Hematopoietic multipotent progenitor cell treated with erythropoietin and hydrocortisone succinate and interleukin-3 and kit ligand, for 8 days (in vitro differentiated cells): ENCODE measurements at regions not wholly inside any gene's neighbourhood (a gene's known extent, or its start where the extent isn't known, plus 50 kb on each side); places are given as distances from the start of the nearest gene placed in this dataset.

Source experiments
- DNase-seq: peaks from one replicate; pipeline ENCODE4 v3.0.0-alpha.2; 2015

DNA sequence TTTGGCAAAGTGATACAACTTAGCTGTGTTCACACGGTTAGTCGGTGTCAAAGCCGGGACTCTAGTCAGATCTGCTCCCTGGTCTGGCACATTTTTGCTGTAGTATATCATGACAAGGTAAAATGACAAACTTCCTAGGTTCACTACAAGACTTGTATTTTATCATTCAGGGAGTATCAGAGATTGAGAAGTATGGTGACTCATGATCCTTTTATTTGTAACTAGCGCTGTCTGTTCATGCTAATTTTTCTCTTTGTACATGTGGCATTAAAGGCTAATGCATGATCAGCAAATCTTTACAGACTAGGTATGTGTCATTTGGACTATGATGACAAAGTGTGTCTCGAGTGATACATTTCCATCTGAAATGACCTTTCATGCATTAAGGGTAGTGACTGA, 326.7 kb downstream of the SIPA1L2 start:
- no peak for DNase-seq

DNA sequence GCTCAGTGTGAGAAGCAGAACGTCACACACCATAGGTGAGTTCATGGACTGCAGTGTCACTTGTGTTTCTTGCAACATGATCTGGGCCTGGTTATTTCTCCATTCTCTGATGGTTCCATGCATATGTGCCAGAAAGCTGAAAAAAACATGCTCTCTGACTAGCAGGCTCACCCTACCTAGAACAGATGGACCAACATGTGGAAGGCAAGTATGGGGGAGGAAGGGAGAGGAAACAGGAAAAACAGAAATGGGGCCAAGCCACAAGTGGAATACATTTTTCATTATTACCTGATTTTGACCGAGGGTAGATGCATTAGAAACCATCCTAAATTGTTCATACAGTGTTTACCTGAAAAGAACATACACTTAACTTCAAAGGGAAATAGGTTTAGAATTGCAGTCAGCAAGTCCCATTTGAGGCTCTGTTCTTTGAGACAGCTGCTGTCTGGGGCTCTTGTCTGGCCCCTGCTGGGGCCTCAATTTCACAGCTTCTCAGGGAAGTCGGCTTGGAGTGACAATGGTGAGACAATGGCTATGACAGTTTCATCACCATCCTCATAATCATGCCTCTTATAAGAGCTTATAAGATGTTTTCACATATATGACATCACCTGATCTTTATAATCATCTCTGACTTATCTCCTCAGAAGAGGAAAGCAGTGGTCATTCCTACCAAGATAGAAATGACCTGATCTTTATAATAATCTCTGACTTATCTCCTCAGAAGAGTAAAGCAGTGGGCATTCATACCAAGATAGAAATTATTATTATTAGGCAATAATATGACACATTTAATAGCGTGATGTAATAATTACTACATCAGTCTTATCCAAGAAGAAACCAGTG, 327.3 kb downstream of the SIPA1L2 start:
- no peak for DNase-seq

- DNase-seq: no peak
Observed at GRCh38 chr1:232301246-232301645, 328.7 kb downstream of the SIPA1L2 start.

DNA sequence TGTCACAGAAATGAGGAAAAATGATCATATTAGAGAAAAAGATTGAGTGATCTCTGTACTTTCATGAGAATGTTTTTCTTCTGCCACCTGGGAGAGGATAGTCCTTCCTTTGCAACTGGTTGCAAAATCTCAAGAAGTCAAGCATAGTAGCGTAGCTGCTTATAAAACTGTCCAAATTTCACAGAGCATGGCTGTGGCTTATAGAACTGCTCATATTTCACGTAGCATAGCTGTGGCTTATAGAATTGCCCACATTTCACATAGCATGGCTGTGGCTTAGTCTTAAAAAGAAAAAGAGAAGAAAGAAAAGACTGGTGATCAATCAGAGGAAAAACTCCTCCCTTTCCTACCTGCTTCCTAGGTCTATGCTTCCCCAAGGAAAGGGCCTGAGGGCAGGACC, 329.5 kb downstream of the SIPA1L2 start:
- DNase-seq: no peak

DNA sequence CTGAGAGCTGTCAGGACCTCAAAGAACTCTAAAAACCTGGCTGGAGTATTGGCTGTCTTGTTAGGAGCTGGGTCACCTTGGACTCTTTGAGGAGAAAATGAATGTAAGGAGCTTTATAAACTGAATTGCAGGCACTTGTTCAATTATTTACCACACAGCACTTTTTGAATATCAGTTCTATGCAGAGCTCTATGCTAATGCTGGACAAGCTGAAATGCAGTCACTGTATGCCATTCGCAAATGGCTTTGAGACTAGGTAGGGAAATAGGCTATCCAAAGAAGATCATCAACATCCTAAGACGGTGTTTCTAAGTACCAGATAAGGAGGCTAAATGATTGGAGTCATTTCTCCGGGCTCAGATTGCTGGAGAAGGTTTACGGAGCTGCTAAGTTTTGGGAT, 333.5 kb downstream of the SIPA1L2 start:
- DNase-seq: no peak

DNA sequence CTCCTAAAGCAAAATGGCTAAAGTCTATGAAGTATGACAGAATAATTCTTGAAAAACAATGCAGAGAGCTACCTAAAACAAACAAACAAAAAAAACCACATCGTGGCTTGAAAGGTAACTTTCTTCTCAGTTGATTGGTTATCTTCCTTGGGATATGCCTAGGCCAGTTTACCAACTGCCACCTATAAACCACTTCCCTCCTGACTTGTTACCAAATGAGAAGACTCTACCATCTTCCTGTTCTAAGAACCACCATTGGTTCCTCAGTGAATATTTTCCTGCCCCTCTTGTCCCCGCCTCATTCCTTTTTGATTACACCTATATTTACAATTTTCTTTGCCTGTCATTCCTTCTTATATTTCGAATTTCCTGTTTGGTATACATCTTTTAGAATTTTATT, 336.6 kb downstream of the SIPA1L2 start:
- DNase-seq: no peak

DNA sequence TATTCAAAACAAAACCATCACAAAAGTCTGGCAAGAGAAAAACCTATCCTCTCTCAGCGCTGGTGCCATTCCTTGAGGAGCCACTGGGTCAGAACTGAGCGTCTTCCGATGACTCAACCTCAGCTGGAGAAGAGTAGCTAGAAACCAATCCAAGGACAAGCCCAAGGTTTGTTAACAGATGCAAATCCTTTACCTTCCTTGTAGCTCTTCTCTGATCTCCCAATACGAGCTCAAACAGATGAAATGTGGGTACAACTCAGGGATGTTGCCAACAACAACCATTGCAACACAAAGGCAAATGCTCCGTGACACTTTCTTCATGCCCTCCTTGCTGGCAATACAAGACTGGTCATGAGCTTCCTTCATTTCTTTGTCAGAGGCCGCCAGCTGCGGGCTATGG, 337.1 kb downstream of the SIPA1L2 start:
- no peak for DNase-seq

- no peak for DNase-seq
Observed at GRCh38 chr1:232292239-232292638, 337.7 kb downstream of the SIPA1L2 start.

GRCh38 chr1:232291681-232292080, 338.3 kb downstream of the SIPA1L2 start:
- DNase-seq: no peak

GRCh38 chr1:232291261-232291660, 338.7 kb downstream of the SIPA1L2 start:
- DNase-seq: no peak

- DNase-seq: no peak
Observed at GRCh38 chr1:232290570-232290969, 339.4 kb downstream of the SIPA1L2 start.

DNA sequence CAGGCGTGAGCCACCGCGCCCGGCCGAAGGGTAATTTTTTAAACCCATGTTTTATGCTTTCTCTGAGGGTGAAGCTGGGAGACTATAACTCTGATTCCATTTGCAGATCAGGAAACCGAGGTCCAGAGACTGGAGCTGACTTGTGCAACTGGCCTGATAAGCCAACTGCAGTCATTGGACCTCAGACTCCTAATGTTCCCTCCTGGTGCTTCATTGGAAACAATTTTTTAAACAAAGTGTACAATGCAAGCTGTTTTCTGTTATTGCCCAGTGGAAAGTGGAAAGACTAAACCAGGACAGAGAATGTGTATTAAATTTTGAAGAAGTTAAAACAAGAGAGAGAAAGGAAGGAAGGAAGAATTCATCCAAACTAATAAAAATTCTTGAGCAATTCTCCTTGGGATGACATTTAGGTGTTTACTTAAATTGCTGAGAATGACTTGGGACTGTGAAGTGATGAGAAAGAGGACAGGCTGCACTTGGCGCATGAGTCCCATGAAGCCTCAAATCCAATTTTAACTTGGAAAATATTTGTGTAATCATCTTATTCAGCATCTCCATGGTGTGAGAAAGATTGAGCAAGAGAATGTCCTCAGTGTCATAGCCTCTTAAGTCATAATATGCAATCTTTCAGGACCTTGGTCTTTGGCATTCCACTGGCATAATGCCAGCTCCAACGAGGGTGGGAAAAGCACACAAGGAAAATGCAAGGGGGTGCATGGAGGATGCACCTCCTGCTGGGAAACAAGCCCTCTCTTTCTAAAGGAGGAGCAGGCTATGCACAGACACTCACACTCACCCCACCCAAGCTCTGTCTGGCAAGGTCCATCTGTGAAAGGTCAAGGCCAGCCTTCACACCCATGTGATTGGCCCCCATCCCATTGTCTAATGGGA, 342.0 kb downstream of the SIPA1L2 start:
- DNase-seq: no peak

- no peak for DNase-seq
Observed at GRCh38 chr1:232285138-232285537, 344.8 kb downstream of the SIPA1L2 start.

- DNase-seq: no peak
Observed at GRCh38 chr1:232283864-232284263, 346.1 kb downstream of the SIPA1L2 start.

GRCh38 chr1:232282498-232282897, 347.4 kb downstream of the SIPA1L2 start:
- DNase-seq: no peak

DNA sequence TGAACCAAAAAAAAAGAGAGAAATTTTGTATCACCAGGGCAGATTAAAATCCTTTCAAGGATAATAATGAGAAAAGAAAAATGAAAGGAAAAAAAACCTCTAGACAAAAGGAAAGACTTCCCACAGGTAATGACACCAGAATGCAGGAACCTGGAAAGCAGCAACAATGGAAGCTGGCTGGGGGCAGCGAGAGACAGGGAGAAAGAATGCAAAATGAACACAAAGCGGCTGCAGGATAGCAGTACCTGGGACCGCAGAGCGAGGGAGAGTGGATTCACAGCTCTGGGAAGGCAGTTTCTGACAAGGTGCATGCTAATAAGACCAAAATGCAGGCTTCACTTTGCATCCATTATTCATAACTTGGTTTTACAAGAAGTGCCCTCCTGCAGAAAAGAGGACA, 349.0 kb downstream of the SIPA1L2 start:
- DNase-seq: no peak

DNA sequence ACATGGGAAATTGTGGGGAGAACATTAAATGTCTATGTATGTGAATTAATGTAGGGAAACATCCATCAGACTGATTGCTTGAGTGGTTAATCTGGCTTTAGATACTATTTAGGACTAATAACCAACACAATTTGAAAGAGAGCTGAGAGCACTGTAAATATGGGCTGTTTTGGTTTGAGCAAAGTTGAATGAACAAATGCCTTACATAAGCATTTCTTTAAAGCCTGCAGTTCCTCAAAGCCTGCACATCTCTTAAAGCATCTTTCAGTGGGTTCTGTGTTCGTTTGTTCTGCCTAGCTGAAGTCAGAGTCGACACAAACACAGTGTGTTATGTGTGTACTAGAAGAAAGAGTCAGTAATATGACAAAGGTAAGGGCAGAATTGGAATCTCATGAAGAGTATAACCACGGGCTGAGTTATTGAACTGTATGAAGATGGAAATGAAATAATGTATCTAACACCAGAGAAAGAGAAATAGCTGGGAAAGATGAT, 350.0 kb downstream of the SIPA1L2 start:
- DNase-seq: no peak

DNA sequence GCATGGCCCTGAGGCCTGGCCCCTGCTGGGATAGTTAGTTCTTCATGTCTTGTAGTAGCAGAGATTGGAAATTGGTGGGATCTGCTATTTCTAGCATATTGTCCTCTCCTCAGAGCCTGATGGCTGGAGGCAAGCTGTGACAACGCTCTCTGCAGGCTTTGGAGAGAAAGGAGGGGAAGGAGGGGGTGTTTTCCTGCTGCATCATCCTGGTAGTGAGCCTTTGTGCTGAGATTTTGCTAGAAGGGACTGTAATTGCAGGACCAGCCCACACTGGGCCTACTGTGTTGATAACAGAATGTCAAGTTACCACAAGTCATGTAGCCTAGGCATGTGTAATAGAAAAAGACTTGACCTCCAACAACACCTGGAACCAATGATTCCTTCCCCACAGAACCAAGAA, 351.0 kb downstream of the SIPA1L2 start:
- no peak for DNase-seq

DNA sequence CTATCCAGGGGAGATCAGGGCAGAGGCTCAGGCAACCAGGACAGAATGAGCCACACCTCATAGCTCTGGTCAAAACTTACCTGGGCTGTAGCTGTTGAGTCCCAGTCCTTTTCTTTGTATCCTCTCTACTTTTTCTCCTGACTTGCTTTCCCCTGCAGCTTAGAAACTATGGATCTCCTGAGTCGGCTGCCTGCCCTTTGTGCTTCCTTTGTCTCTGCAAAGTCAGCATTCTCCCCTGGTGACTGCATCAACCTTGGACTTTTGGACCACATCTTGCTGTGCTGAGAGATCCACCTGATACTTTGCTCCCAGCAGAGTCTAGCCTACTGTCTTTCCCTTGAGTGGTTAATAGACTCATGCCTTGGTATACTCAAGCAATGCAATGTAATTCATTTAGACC, 353.3 kb downstream of the SIPA1L2 start:
- DNase-seq: no peak

DNA sequence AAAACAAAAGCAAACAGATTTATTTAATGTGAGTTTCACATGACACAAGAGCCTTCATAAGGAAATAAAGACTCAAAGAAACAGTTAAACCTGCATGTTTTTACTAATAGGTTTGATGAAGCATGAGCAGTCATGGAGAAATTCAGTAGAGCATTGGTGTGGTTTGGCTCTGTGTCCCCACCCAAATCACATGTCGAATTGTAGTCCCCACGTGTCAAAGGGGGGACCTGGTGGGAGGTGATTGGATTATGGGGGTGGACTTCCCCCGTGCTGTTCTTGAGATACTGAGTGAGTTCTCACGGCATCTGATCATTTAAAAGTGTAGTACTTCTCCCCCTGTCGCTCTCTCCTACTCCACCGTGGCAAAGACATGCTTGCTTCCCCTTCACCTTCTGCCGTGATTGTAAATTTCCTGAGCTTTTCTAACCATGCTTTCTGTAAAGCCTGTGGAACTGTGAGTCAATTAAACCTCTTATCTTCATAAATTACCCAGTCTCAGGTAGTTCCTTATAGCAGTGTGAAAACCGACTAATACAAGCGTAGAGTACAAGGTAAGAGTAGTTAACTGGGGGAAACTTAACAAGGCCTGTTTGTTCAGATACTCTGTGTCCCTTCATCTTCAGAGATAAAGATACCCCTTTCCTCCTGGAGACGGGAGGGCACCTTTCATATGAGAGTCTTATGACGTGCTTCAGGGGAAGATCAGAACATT, 354.8 kb downstream of the SIPA1L2 start:
- DNase-seq: no peak

GRCh38 chr1:232274236-232274855, 355.6 kb downstream of the SIPA1L2 start:
- DNase-seq: no peak

GRCh38 chr1:232273011-232273410, 356.9 kb downstream of the SIPA1L2 start:
- no peak for DNase-seq
